Motor neuron (in vitro differentiated cells): ENCODE measurements at regions not wholly inside any gene's neighbourhood (a gene's known extent, or its start where the extent isn't known, plus 50 kb on each side); places are given as distances from the start of the nearest gene placed in this dataset.
"Not testable (repeated sequence)": the region's sequence is repeated elsewhere in the genome, so short reads cannot be mapped to it uniquely, and the experiment has no call there.

Experiments
- ATAC-seq, 8 experiments: fragments of 200-7000 bp; cut with Tn5 transposase; replicated peaks in 6 of 8; 2 replicates each; pipeline ENCODE4 v1.8.0; 2021; ENCODE audit warnings: mild to moderate bottlenecking in 8 of 8, moderate library complexity in 8 of 8
- H3K27ac ChIP-seq, 2 donors: fragments of 250-450 bp; sonication (Bioruptor Pico); 2 replicates each; pipeline ENCODE4 v1.9.0; 2021; ENCODE audit warnings: antibody characterized with exemption in 2 of 2, mild to moderate bottlenecking in 2 of 2, moderate library complexity in 1 of 2
- H3K4me1 ChIP-seq, 2 donors: fragments of 250-450 bp; sonication (Bioruptor Pico); replicated peaks in 1 of 2; 2 replicates each; pipeline ENCODE4 v1.6.1; 2021; ENCODE audit warnings: antibody characterized with exemption in 2 of 2, mild to moderate bottlenecking in 2 of 2, moderate library complexity in 1 of 2
- H3K4me3 ChIP-seq, 5 donors: fragments of 250-450 bp; sonication (Bioruptor Pico); 2 replicates each; pipeline ENCODE4 v1.9.0; 2021; ENCODE audit warnings: antibody characterized with exemption in 5 of 5, mild to moderate bottlenecking in 5 of 5, moderate library complexity in 4 of 5
- WGBS, 10 experiments: fragments of 450-650 bp; shearing (Covaris generic); methylation state at CpG; one replicate each; pipeline ENCODE4 v1.0.0; 2022; 5-methylcytosine and 5-hydroxymethylcytosine counted together
- in situ Hi-C, 9 experiments: fragments of 400-800 bp; cut with MboI; loops; one replicate each; pipeline ENCODE4 v1.15.0; 2021; ENCODE audit warnings: low sequenced_read_pairs in 9 of 9, low pct_unique_long_range_greater_than_20kb in 2 of 9; ENCODE audit not compliant: unreplicated experiment in 9 of 9

GRCh38 chr13:62721893-62722292, 1306.2 kb upstream of the PCDH20 start:
- Histone ChIP-seq H3K4me1 (peaks cover 0 to 11% of the 10 kb centered on the region in 2 donors), H3K4me3 (no peak overlapping the region), H3K27ac (no peak overlapping the region)
- no peak for ATAC-seq
- in situ Hi-C loops = no loop called here
- WGBS, 10 experiments = 7 to 100% (median 51%) methylated on average over 2 to 4 of the region's 4 CpGs

DNA sequence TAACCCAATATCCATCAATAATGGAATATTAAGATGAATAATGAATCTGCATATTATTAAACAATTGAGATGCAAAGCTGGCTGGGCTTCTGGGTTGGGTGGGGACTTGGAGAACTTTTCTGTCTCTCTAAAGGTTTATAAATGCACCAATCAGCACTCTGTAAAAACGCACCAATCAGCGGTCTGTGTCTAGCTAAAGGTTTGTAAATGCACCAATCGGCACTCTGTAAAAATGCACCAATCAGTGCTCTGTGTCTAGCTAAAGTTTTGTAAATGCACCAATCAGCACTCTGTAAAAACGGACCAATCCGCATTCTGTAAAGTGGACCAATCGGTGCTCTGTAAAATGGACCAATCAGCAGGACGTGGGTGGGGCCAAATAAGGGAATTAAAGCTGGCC, 1296.3 kb upstream of the PCDH20 start:
- H3K4me3 ChIP-seq, in situ Hi-C loops, H3K4me1 ChIP-seq, H3K27ac ChIP-seq, ATAC-seq: not testable (repeated sequence)
- 33 to 100% (median 97%) methylated on average over 1 to 6 of the region's 7 CpGs; no CpG with 5 or more reads in 4 of the 10 experiments for WGBS, 10 experiments

DNA sequence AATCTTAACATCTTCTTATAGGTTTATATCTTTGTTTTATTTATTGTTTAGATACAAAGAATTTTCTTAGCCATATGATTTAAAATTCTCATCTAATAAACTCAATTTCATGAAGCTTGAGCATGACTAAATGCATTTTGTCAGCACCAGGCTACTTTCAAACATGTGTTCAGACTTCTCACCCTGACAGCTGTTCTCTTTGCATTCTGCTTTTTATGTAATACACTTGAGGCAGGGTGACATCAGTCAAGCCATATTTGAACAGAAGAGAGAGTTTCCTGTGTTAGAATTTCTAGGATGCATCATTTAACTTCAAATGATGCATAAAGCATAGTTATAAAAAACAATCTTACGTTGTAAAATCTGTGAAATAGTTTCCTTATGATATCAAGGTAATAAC, 1295.1 kb upstream of the PCDH20 start:
- 0 to 92% (median 64%) methylated on average over 1 of the region's 1 CpG; no CpG with 5 or more reads in 3 of the 10 experiments for WGBS, 10 experiments
- in situ Hi-C loops = no loop called here

GRCh38 chr13:62706048-62706447, 1290.4 kb upstream of the PCDH20 start:
- in situ Hi-C loops = no loop called here
- Histone ChIP-seq H3K4me1 (peaks cover 5 to 46% of the 10 kb centered on the region in 2 donors), H3K4me3 (no peak overlapping the region), H3K27ac (no peak overlapping the region)
- WGBS, 10 experiments = 8 to 100% (median 69%) methylated on average over 1 to 3 of the region's 3 CpGs; no CpG with 5 or more reads in 1 of the 10 experiments
- ATAC-seq = peak in 6 of 8 experiments; percentile 43 to 84 (median 66)

More for the DNA sequence above, 1295.1 kb upstream of the PCDH20 start:
- Histone ChIP-seq H3K27ac (no peak overlapping the region), H3K4me1 (peaks cover 0 to 9% of the 10 kb centered on the region in 2 donors), H3K4me3 (no peak overlapping the region)
- peak in 2 of 8 experiments; percentile 51 to 74 for ATAC-seq

DNA sequence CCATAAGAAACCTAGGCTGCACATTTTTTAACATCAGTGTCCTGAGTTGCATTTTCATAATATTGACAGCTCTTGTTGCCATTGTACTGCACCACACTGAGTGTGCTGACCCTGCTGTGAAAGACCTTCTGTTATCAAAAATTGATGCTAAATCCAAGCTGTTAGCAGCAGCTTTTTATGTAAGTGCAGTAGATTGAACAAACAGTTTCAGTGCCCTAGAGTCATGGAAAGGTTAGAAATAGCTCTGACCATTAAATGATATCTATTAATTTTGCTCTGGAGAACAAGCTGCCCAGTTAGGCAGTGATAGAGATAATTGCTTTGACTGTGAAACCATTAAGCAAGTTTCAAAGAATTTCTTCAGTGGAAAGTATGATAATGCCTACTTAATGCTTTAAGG, 1289.2 kb upstream of the PCDH20 start:
- ATAC-seq = peak in 5 of 8 experiments; percentile 8 to 77 (median 62)
- Histone ChIP-seq H3K4me3 (no peak overlapping the region), H3K27ac (no peak overlapping the region), H3K4me1 (peaks cover 5 to 46% of the 10 kb centered on the region in 2 donors)
- in situ Hi-C loops = no loop called here

GRCh38 chr13:62702502-62702901, 1286.9 kb upstream of the PCDH20 start:
- Histone ChIP-seq H3K4me3 (no peak overlapping the region), H3K4me1 (peaks cover 5 to 46% of the 10 kb centered on the region in 2 donors), H3K27ac (no peak overlapping the region)
- peak in 5 of 8 experiments; percentile 9 to 77 (median 40) for ATAC-seq
- in situ Hi-C loops = no loop called here

- Histone ChIP-seq H3K27ac (no peak overlapping the region), H3K4me1 (peaks cover 0 to 9% of the 10 kb centered on the region in 2 donors), H3K4me3 (no peak overlapping the region)
- in situ Hi-C loops = no loop called here
- 0 to 100% (median 69%) methylated on average over 1 of the region's 1 CpG; no CpG with 5 or more reads in 4 of the 10 experiments for WGBS, 10 experiments
- ATAC-seq = no peak
Observed at GRCh38 chr13:62697701-62698100, 1282.1 kb upstream of the PCDH20 start.

DNA sequence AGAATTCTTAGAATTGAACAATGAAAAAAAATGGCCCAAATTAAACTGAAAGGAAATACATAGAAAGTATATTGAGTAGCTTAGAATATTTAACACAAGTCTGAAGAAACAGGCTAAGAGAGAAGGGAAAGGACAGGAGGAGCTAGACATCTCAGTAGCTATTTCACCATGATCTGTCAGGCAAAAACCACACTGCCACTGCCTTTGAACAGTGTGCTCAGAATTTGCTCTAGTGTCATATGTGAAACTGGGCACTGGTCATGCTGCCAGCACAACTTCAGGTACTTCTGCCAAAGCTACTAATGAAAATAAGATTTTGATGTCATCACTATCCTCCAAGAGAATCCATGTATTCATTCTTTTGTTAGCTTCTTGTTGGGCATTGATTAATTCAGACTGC, 1280.8 kb upstream of the PCDH20 start:
- H3K4me1 ChIP-seq = no peaks in the 10 kb centered on the region
- in situ Hi-C loops = no loop called here
- H3K4me3 ChIP-seq = no peak overlapping the region
- H3K27ac ChIP-seq = no peak overlapping the region
- no peak for ATAC-seq

- 55 to 100% (median 100%) methylated on average over 1 to 2 of the region's 2 CpGs; no CpG with 5 or more reads in 3 of the 10 experiments for WGBS, 10 experiments
- Histone ChIP-seq H3K27ac (no peak overlapping the region), H3K4me1 (no peaks in the 10 kb centered on the region), H3K4me3 (no peak overlapping the region)
- ATAC-seq = no peak
- in situ Hi-C loops = no loop called here
Observed at GRCh38 chr13:62687732-62688131, 1272.1 kb upstream of the PCDH20 start.

DNA sequence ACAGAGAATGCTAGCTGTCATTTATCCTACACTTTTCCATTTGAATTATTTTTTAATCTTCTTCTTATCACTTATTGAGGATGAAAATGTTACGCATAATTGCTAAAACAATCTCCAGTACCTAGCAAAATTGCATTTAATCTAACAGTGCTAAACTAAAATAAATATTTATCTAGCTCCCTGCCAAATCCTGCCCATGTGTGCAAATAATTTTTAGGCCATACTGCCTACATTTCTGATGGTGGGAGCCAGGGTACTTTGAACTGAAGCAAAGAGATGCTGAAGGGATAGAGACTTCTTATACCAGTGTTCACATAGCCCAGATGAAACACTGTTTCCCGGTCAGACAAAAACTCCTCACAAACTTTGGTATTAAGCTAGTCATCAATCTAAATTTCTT, 1268.7 kb upstream of the PCDH20 start:
- in situ Hi-C loops = no loop called here
- no peak for ATAC-seq
- Histone ChIP-seq H3K4me3 (no peak overlapping the region), H3K4me1 (no peaks in the 10 kb centered on the region), H3K27ac (no peak overlapping the region)
- WGBS, 10 experiments = 45 to 100% (median 78%) methylated on average over 2 of the region's 2 CpGs

GRCh38 chr13:62682788-62683187, 1267.1 kb upstream of the PCDH20 start:
- H3K4me3 ChIP-seq = no peak overlapping the region
- in situ Hi-C loops = no loop called here
- no peak overlapping the region for H3K27ac ChIP-seq
- no peaks in the 10 kb centered on the region for H3K4me1 ChIP-seq
- ATAC-seq = no peak
- 0 to 100% (median 94%) methylated on average over 2 to 4 of the region's 4 CpGs for WGBS, 10 experiments

GRCh38 chr13:62678039-62678438, 1262.4 kb upstream of the PCDH20 start:
- ATAC-seq = no peak
- no peak overlapping the region for H3K4me3 ChIP-seq
- 0 to 93% (median 64%) methylated on average over 2 to 4 of the region's 4 CpGs for WGBS, 10 experiments
- H3K27ac ChIP-seq = no peak overlapping the region
- in situ Hi-C loops = no loop called here
- no peaks in the 10 kb centered on the region for H3K4me1 ChIP-seq

GRCh38 chr13:62663767-62664166, 1248.1 kb upstream of the PCDH20 start:
- Histone ChIP-seq H3K4me3 (no peak overlapping the region), H3K27ac (no peak overlapping the region), H3K4me1 (no peaks in the 10 kb centered on the region)
- WGBS, 10 experiments = 0 to 88% (median 46%) methylated on average over 1 of the region's 1 CpG; no CpG with 5 or more reads in 2 of the 10 experiments
- no peak for ATAC-seq
- in situ Hi-C loops = no loop called here

DNA sequence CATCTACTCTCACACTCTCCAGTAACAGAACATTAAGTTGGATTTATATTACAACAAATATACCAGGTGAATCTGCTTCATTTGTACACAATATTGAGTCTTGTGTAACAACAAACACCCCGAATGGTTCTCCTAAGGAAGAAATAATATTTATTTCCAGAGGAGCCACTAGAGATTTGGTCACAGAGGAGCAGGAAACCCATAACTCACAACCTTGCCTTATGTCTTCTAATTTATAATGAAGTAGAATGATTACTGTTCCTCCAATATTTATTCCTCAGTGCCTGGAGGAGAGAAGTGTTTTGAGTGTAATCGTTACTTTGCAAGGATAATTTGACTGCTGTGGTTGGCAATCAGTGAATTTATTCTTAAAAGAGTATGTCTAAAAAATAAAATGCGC, 1243.7 kb upstream of the PCDH20 start:
- in situ Hi-C loops = no loop called here
- 0 to 92% (median 56%) methylated on average over 1 to 3 of the region's 3 CpGs for WGBS, 10 experiments
- Histone ChIP-seq H3K4me1 (no peaks in the 10 kb centered on the region), H3K4me3 (no peak overlapping the region), H3K27ac (no peak overlapping the region)
- peak in 4 of 8 experiments; percentile 23 to 61 (median 46) for ATAC-seq
